Activated naive CD4-positive, alpha-beta T cell treated with anti-CD3 and anti-CD28 coated beads, Interleukin-2, amount 50 U/mL, for 24 hours (primary cell): ENCODE measurements at regions not wholly inside any gene's neighbourhood (a gene's known extent, or its start where the extent isn't known, plus 50 kb on each side); places are given as distances from the start of the nearest gene placed in this dataset.
"Not testable (repeated sequence)": the region's sequence is repeated elsewhere in the genome, so short reads cannot be mapped to it uniquely, and the experiment has no call there.

Experiments
- H3K27ac Mint-ChIP-seq: one replicate; pipeline ENCODE4 v1.8.0; 2021; ENCODE audit warnings: mild to moderate bottlenecking, mixed read lengths
- H3K27me3 Mint-ChIP-seq: one replicate; pipeline ENCODE4 v1.8.0; 2021; ENCODE audit warnings: mixed read lengths
- H3K36me3 Mint-ChIP-seq: one replicate; pipeline ENCODE4 v1.8.0; 2021; ENCODE audit warnings: mixed read lengths
- H3K4me1 Mint-ChIP-seq: one replicate; pipeline ENCODE4 v1.8.0; 2021; ENCODE audit warnings: mixed read lengths
- H3K4me3 Mint-ChIP-seq: one replicate; pipeline ENCODE4 v1.8.0; 2021; ENCODE audit warnings: mild to moderate bottlenecking, mixed read lengths
- H3K9me3 Mint-ChIP-seq: one replicate; pipeline ENCODE4 v1.8.0; 2021; ENCODE audit warnings: mixed read lengths

DNA sequence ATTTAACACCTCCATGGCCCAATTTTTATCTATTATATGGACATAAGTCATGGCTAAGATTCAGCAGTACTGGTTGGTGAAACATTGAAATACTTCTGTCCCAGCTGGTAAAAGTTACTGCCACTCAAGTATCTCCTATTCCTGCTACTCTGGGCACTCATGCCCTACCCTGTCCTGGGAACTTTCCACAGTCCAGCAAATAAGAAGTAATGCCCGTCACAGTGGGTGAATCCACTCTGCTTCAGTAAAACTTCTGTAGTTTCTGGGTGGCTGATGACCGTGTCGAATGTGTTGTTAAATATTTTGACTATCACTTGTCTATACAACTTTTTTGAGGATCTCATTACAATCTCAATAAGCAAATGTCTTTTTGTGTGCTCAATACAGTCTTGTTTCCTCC is 209.3 kb upstream of the IGF1 start:
- Mint-ChIP-seq H3K27ac (no peak overlapping the region), H3K27me3 (no peaks in the 10 kb centered on the region), H3K9me3 (no peaks in the 10 kb centered on the region), H3K4me1 (no peaks in the 10 kb centered on the region), H3K36me3 (no peaks in the 10 kb centered on the region), H3K4me3 (no peak overlapping the region)

DNA sequence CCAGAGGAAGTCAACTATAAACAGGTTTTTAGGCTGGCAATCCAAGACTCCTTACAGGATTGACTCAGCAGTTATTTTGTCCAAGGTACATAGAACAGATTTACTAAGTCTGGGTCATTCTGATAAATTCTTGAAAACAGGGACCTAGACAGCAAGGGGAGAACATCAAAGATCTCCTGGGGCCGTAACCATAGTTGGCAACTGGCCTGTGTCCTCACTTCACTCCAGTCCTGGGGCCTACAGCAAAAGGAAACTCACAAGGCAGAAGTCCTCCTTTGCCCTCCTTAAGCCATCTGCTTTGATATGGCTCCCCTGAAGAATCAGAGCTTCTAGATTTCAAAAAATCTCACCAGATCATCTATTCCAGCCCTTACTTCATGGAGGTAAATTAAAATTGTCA is 207.2 kb upstream of the IGF1 start:
- Mint-ChIP-seq H3K4me3 (no peak overlapping the region), H3K27ac (no peak overlapping the region), H3K9me3 (no peaks in the 10 kb centered on the region), H3K36me3 (no peaks in the 10 kb centered on the region), H3K27me3 (no peaks in the 10 kb centered on the region), H3K4me1 (no peaks in the 10 kb centered on the region)

DNA sequence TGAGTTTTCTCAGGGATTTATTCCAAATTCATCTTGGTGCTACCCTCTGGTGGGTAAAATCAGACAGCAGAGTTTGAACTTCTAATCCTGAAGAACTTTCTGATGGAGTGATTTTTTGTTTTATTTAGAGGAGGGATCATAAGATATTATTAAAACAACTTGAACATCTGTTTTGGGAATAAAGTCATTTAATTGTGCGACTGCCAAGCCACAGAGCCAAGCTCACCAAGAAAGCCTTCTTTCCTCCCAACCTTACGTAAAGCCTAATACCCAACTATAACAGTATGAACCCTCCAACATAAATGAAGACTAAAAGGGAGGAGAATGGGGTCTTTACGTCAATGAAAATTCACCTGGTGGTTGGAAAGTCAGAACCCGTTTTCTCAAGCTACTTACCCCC is 205.5 kb upstream of the IGF1 start:
- Mint-ChIP-seq H3K27me3 (no peaks in the 10 kb centered on the region), H3K36me3 (no peaks in the 10 kb centered on the region), H3K9me3 (no peaks in the 10 kb centered on the region), H3K4me1 (no peaks in the 10 kb centered on the region), H3K27ac (no peak overlapping the region), H3K4me3 (no peak overlapping the region)

DNA sequence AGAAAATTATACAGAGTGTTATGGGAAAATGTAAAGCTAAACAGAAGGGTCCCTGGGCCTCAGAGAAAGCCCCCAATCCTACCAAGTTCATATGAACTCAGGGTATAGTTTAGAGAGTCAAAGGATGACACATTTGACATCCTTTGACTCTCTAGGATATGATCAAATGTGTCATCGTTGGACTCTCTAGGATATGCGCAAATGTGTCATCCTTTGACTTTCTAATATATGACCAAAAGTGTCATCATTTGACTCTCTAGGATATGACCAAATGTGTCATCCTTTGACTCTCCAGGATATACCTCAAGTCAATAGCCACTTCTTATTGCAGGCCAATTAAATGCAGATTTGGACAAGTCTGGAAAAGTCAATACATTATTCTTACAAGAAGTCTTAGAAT is 204.8 kb upstream of the IGF1 start:
- no peak overlapping the region for H3K27ac Mint-ChIP-seq
- H3K9me3 Mint-ChIP-seq = no peaks in the 10 kb centered on the region
- H3K4me1 Mint-ChIP-seq = no peaks in the 10 kb centered on the region
- H3K27me3 Mint-ChIP-seq = no peaks in the 10 kb centered on the region
- H3K4me3 Mint-ChIP-seq = no peak overlapping the region
- no peaks in the 10 kb centered on the region for H3K36me3 Mint-ChIP-seq

DNA sequence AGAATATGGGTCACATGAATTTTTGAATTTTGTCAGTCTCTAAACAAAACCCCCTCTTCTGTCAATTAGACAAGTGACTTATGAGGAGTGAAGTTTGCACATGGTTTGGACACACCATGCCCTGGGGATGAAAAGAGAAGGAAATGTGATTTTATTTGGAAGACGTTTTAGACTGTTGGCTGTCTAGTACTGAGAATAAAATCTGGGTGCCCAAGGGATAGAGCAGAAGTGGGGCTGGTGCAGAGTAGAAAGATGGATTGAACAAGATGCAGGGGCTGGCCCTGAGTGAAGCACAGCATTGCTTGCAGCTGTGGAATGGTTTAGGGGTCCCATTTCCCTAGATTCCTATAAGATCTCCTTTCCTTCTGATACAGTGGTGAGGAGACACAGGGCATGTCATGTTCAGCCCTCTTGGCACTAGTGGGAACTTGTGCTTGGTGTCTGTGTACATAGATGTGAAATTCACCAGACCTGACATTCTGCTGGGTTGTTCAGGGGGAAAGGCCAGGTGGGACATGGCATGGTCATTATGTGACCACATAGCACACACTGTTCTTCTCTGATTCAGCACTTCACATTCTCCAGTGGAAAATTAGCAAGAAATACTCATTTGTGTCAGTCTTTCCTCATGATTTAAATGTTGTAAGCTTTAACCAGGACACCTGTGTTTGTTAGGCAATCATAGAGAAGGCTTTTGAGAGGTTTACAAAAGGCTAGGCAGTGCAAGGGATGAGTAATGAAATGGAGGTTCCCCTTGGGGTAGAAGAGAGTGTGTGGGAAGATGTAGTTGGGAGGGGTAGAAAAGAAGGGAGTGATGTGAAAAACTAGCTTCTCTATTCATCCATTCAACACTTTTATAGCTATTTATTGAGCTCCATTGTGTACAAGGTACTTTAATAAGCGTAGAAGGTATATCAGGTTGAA is 202.3 kb upstream of the IGF1 start:
- no peaks in the 10 kb centered on the region for H3K27me3 Mint-ChIP-seq
- H3K4me1 Mint-ChIP-seq = no peaks in the 10 kb centered on the region
- H3K27ac Mint-ChIP-seq = no peak overlapping the region
- no peaks in the 10 kb centered on the region for H3K36me3 Mint-ChIP-seq
- H3K4me3 Mint-ChIP-seq = no peak overlapping the region
- H3K9me3 Mint-ChIP-seq = no peaks in the 10 kb centered on the region

DNA sequence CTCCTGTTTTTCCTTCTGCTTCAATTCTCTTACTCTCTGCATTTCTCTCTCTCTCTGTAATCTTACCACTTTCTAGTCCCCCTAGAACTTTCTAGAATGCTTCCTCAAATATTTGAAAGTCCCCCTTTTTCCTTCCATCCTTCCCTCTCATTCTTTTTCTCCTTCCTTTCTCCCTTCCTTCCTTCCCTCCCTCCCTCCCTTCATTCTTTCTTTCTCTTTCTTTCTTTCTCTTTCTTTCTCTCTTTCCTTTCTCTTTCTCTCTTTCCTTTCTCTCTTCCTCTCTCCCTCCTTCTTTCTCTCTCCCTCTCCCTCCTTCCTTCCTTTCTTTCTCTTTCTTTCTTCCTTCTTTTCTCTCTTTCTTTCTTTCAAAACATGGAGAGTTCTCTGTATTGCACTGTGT is 201.4 kb upstream of the IGF1 start:
- Mint-ChIP-seq H3K9me3 (no peaks in the 10 kb centered on the region), H3K4me3 (no peak overlapping the region), H3K4me1 (no peaks in the 10 kb centered on the region), H3K27me3 (no peaks in the 10 kb centered on the region), H3K27ac (no peak overlapping the region), H3K36me3 (no peaks in the 10 kb centered on the region)

DNA sequence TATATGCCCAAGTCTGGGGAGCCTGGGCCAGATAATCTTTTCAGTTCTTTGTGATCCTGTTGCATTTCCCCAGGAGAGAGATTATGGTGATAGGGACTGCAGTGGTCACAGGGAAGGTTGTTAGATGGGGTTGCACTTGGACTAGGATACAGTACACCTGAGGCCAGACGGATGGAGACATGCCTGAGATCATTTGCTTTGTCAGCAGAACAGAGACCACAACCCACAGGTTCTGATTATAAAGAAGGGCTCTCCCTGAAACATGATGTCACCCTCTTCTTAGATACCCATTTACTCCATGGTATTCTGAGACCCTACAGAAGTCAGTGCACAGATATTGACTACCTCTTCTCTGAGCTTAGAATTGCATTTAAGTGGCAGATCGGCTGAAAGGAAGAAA is 200.9 kb upstream of the IGF1 start:
- H3K36me3 Mint-ChIP-seq = no peaks in the 10 kb centered on the region
- no peaks in the 10 kb centered on the region for H3K27me3 Mint-ChIP-seq
- H3K4me3 Mint-ChIP-seq = no peak overlapping the region
- H3K9me3 Mint-ChIP-seq = no peaks in the 10 kb centered on the region
- H3K4me1 Mint-ChIP-seq = no peaks in the 10 kb centered on the region
- H3K27ac Mint-ChIP-seq = no peak overlapping the region

DNA sequence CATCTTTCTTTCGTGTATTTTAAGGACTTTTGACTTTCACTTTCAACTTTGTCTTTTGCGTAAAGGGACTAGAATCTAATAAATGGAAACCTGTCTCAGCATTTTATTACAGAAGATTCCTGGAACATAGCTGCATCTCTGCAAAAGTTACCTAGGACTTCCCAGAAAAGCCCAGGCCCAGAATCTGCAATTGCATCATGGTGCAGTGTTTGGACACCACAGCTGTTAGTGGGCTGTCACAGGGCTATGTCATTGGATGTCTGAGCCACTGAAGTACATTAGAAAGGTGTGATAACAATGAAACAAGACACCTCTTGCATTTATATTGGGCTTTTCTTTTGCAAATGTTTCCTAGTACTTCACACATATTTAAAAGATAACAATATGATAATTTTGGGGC is 199.9 kb upstream of the IGF1 start:
- Mint-ChIP-seq H3K27me3 (no peaks in the 10 kb centered on the region), H3K36me3 (no peaks in the 10 kb centered on the region), H3K27ac (no peak overlapping the region), H3K4me3 (no peak overlapping the region), H3K9me3 (no peaks in the 10 kb centered on the region), H3K4me1 (no peaks in the 10 kb centered on the region)

DNA sequence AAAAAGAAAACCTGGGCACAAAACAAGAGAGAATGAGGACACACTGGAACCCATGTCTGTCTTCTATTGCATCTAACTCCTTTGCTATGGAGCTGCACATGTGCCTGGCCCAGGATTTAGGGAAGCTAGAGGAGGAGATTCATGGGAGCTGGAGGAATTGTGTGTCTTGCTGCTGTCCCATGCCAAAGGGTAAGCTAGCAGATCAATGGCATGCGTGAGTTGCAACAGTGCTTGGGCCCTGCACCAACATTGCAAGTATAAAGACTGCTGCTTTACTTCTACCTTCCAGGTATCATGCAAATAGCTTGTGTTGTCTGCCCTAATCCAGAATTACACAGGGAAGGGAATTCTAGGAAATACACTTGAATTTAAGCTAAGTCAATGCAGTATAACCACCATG is 196.4 kb upstream of the IGF1 start:
- no peaks in the 10 kb centered on the region for H3K9me3 Mint-ChIP-seq
- no peaks in the 10 kb centered on the region for H3K36me3 Mint-ChIP-seq
- no peaks in the 10 kb centered on the region for H3K4me1 Mint-ChIP-seq
- no peak overlapping the region for H3K4me3 Mint-ChIP-seq
- H3K27ac Mint-ChIP-seq = no peak overlapping the region
- H3K27me3 Mint-ChIP-seq = no peaks in the 10 kb centered on the region

DNA sequence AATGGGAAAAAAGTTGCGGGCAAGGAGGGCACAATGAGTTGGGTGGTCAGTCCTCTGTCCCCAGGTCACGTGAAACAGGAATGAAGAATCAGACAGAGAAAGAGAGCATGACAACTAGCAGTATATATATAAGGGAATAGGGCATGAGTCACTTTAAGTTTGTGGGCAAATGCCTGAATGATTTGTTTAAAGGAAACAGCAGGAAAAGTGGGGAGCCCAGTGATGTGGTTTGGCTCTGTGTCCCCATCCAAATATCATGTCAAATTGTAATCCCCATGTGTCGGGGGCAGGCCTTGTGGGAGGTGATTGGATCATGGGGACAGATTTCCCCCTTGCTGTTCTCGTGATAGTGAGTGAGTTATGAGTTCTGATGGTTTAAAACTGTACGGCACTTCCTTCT is 195.3 kb upstream of the IGF1 start:
- Mint-ChIP-seq H3K4me3 (no peak overlapping the region), H3K27ac (no peak overlapping the region), H3K4me1 (no peaks in the 10 kb centered on the region), H3K36me3 (no peaks in the 10 kb centered on the region), H3K27me3 (no peaks in the 10 kb centered on the region), H3K9me3 (peaks cover 6% of the 10 kb centered on the region)

DNA sequence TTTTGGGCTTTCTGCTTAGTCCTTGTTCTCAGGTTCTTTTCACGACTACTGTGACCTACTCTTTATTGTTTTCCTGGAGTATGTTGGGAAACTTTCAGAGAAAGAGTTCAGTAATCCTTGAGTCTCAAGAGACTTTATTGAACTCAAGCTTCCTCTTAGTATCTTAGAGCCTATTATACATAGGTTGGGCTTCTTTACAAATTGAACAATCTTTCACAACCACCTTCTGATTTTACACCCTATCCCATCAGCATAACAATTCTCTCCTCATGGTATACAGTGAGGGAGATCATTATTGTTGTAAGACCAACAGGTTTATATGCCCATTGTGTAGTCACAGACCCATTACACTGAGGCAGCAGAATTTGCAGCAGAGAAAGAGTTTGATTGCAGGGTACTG is 193.2 kb upstream of the IGF1 start:
- Mint-ChIP-seq H3K27ac (no peak overlapping the region), H3K4me3 (no peak overlapping the region), H3K36me3 (no peaks in the 10 kb centered on the region), H3K27me3 (peaks cover under 1% of the 10 kb centered on the region), H3K9me3 (peaks cover 7% of the 10 kb centered on the region), H3K4me1 (no peaks in the 10 kb centered on the region)

DNA sequence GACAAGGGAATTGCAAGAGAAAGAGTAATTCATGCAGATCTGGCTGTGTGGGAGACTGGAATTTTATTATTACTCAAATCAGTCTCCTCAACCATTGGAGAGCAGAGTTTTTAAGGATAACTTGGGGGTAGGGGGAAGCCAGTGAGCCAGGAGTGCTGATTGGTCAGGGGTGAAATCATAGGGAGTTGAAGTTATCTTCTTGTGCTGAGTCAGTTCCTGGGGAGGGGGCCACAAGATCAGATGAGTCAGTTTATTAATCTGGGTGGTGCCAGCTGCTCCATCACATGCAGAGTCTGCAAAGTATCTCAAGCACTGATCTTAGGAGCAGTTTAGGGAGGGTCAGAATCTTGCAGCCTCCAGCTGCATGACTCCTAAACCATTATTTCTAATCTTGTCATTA is 191.8 kb upstream of the IGF1 start:
- H3K4me1 Mint-ChIP-seq, H3K36me3 Mint-ChIP-seq, H3K27ac Mint-ChIP-seq, H3K9me3 Mint-ChIP-seq, H3K4me3 Mint-ChIP-seq, H3K27me3 Mint-ChIP-seq: not testable (repeated sequence)

DNA sequence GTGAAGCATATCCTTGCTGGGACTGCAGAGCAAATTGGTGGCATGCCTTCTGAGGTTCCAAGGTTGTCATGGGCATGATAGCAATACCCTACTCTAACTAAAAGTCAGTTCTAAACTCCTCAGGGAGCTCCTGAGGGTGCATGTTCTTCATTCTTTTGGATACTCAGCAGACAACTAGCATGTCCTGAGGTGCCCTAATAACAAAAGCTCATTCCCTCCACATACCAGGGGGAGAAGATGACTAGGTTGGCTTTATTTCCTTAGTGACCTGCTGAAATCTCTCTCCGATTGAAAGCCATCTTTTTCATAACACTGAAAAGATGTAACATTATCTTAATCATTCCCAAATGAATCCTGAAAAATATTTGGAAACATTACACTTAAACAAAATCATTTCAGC is 188.7 kb upstream of the IGF1 start:
- Mint-ChIP-seq H3K4me1 (no peaks in the 10 kb centered on the region), H3K9me3 (peaks cover 7% of the 10 kb centered on the region), H3K27ac (no peak overlapping the region), H3K36me3 (no peaks in the 10 kb centered on the region), H3K4me3 (no peak overlapping the region), H3K27me3 (peaks cover 3% of the 10 kb centered on the region)

DNA sequence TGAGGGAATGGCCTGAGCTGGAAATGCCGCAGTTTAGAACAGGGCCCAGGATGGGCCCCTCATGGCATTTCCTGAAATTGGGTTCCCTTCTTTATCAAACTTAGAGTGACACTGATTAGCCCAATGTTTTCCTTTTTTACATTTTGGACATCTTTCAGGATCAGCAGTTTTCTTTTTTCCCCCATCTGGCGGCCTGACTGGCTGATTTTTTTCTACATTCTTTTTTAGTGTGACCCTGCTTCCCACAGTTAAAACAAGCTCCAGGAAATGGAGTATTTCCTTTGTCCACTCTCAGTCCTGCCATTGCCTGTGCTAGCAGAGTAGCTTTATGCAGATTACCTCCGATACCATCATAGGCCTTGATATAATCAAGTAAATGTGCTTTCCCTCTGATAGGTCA is 185.8 kb upstream of the IGF1 start:
- not testable (repeated sequence) for H3K4me3 Mint-ChIP-seq, H3K9me3 Mint-ChIP-seq, H3K27ac Mint-ChIP-seq, H3K36me3 Mint-ChIP-seq, H3K4me1 Mint-ChIP-seq, H3K27me3 Mint-ChIP-seq

DNA sequence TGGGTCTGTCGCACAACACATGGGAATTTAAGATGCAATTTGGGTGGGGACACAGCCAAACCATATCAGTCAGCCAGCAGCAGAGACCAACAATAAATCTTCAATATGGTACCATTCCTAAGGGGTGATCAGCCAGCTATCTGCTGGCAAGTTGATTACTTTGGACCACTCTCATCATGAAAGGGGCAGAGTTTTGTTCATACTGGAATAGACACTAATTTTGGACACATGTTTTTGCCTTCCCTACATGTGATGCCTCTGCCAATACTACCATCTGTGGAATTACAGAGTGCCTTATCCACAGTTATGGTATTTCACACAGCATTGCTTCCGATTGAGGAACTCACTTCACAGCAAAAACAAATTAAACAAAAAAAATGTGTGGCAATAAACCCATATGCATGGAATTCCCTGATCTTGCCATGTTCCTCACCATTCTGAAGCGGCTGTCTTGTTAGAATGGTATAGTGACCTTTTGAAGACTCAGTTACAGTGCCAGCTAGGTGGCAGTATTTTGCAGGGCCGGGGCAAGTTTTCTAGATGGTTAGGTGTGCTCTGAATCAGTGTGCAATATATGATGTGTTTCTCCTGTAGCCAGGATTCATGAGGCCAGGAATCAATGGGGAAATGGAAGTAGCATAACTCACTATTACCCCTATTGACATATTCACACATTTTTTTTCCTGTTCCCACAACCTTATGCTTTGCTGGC is 179.0 kb upstream of the IGF1 start:
- Mint-ChIP-seq H3K36me3 (no peaks in the 10 kb centered on the region), H3K9me3 (peaks cover 8% of the 10 kb centered on the region), H3K4me3 (no peak overlapping the region), H3K4me1 (no peaks in the 10 kb centered on the region), H3K27me3 (no peaks in the 10 kb centered on the region), H3K27ac (no peak overlapping the region)

DNA sequence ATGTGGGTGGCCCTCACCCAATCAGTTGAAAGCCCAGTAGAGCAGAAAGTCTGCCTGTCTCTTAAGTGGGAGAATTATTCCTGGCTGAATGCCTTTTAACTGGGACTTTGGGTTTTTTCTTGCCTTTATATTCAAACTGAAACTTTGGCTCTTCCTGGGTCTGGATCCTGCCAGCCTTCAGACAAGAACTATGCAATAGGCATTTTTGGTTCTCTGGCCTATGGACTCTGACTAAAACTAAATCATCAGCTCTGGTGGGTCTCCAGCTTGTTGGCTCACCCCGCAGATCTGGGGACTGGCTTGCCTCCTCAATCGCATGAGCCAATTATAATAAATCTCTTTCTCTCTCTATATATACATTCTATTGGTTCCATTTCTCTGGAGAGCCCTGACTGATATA is 173.0 kb upstream of the IGF1 start:
- no peaks in the 10 kb centered on the region for H3K4me1 Mint-ChIP-seq
- no peak overlapping the region for H3K27ac Mint-ChIP-seq
- H3K36me3 Mint-ChIP-seq = no peaks in the 10 kb centered on the region
- peaks cover 2% of the 10 kb centered on the region for H3K9me3 Mint-ChIP-seq
- no peak overlapping the region for H3K4me3 Mint-ChIP-seq
- H3K27me3 Mint-ChIP-seq = no peaks in the 10 kb centered on the region
